ENCODE measurements at regions not wholly inside any gene's neighbourhood (a gene's known extent, or its start where the extent isn't known, plus 50 kb on each side); places are given as distances from the start of the nearest gene placed in this dataset.

- TF ChIP-seq, protein P1, sequence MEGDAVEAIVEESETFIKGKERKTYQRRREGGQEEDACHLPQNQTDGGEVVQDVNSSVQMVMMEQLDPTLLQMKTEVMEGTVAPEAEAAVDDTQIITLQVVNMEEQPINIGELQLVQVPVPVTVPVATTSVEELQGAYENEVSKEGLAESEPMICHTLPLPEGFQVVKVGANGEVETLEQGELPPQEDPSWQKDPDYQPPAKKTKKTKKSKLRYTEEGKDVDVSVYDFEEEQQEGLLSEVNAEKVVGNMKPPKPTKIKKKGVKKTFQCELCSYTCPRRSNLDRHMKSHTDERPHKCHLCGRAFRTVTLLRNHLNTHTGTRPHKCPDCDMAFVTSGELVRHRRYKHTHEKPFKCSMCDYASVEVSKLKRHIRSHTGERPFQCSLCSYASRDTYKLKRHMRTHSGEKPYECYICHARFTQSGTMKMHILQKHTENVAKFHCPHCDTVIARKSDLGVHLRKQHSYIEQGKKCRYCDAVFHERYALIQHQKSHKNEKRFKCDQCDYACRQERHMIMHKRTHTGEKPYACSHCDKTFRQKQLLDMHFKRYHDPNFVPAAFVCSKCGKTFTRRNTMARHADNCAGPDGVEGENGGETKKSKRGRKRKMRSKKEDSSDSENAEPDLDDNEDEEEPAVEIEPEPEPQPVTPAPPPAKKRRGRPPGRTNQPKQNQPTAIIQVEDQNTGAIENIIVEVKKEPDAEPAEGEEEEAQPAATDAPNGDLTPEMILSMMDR (IDR thresholded peaks at IDR 0.05; ENCODE audit: control insufficient read depth, insufficient read depth, low read depth, low read length, missing control alignments), result no peak
- DNase-seq (ENCODE audit: low read depth), result no peak
- H3K4me3 ChIP-seq (ENCODE audit: control insufficient read depth, low read depth, low read length), result no peak overlapping the region
Observed at GRCh38 chr2:217070043-217070430, 210.2 kb upstream of the TNP1 start.

- DNase-seq (ENCODE audit: low read depth), result no peak
- TF ChIP-seq, protein P1 (IDR thresholded peaks at IDR 0.05; ENCODE audit: control insufficient read depth, insufficient read depth, low read depth, low read length, missing control alignments), result no peak
- H3K4me3 ChIP-seq (ENCODE audit: control insufficient read depth, low read depth, low read length), result no peak overlapping the region
Observed at GRCh38 chr2:217069263-217070042, 209.6 kb upstream of the TNP1 start.

GRCh38 chr2:217068677-217069250, 208.9 kb upstream of the TNP1 start:
- DNase-seq (ENCODE audit: low read depth), result no peak
- no peak overlapping the region for H3K4me3 ChIP-seq (ENCODE audit: control insufficient read depth, low read depth, low read length)
- TF ChIP-seq, protein P1 (IDR thresholded peaks at IDR 0.05; ENCODE audit: control insufficient read depth, insufficient read depth, low read depth, low read length, missing control alignments), result no peak

GRCh38 chr2:217067787-217068186, 207.9 kb upstream of the TNP1 start:
- no peak overlapping the region for H3K4me3 ChIP-seq (ENCODE audit: control insufficient read depth, low read depth, low read length)
- TF ChIP-seq, protein P1 (IDR thresholded peaks at IDR 0.05; ENCODE audit: control insufficient read depth, insufficient read depth, low read depth, low read length, missing control alignments), result no peak
- DNase-seq (ENCODE audit: low read depth), result no peak

DNA sequence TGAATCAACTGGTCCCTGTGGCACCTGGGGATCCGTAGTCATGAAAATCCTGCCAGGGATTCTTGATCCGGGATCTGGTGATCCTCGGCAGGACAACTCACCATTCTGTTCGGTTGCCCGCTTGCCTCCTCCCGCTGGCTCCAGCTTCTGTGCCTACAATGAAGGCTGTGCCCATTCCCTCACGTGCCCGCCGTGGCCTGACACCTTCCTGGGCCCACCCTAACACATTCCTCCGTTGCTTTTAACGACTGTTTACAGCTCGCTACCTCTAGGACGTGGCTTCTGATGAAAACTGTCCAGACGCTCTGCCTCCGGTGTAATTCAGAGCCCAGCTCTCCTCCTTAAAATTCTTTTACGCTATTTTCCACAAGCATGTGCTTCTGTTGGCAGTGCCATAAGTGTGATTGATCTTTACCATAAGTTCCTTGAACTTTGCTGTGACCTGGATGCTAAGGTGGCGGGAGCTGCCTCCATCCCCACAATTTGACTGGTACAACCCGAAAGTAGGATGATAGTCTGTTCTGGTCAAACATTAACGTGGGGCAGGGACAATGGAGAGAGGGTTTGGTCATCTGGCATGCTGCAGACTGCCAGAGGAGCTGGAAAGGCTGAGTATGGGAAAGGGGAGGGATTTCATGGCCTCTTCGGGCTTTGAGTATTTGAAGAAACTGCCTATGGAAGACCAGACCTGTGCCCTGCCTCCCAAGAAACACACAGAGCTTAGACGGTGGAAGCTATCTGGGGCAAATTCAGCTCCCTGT, 206.8 kb upstream of the TNP1 start:
- TF ChIP-seq, protein P1 (IDR thresholded peaks at IDR 0.05; ENCODE audit: control insufficient read depth, insufficient read depth, low read depth, low read length, missing control alignments), result no peak
- DNase-seq (ENCODE audit: low read depth), result no peak
- H3K4me3 ChIP-seq (ENCODE audit: control insufficient read depth, low read depth, low read length), result no peak overlapping the region

GRCh38 chr2:217065695-217066405, 206.0 kb upstream of the TNP1 start:
- peak; percentile 98 for DNase-seq (ENCODE audit: low read depth)
- no peak overlapping the region for H3K4me3 ChIP-seq (ENCODE audit: control insufficient read depth, low read depth, low read length)
- TF ChIP-seq, protein P1 (IDR thresholded peaks at IDR 0.05; ENCODE audit: control insufficient read depth, insufficient read depth, low read depth, low read length, missing control alignments), result no peak
